Kidney (tissue), 13 donors: ENCODE measurements at regions not wholly inside any gene's neighbourhood (a gene's known extent, or its start where the extent isn't known, plus 50 kb on each side); places are given as distances from the start of the nearest gene placed in this dataset.
"Not testable (repeated sequence)": the region's sequence is repeated elsewhere in the genome, so short reads cannot be mapped to it uniquely, and the experiment has no call there.

Source experiments
- DNase-seq, 5 donors: peaks; one replicate each; pipeline ENCODE4 v3.0.0-alpha.2; 2013 to 2020
- FAIRE-seq: peaks from 2 replicates; lab custom pipeline; 2012; peaks lifted over from hg19 to GRCh38; lab: Jason Lieb, UNC
- H3K27ac ChIP-seq, 2 donors: one replicate each; pipeline ENCODE4 v1.7.0; 2013; ENCODE audit warnings: low read depth in 2 of 2, low read length in 2 of 2, inconsistent platforms in 1 of 2
- H3K27me3 ChIP-seq: one replicate; pipeline ENCODE4 v1.7.1; 2013; ENCODE audit warnings: low read length, inconsistent platforms; ENCODE audit not compliant: control insufficient read depth, insufficient read depth
- H3K36me3 ChIP-seq, 3 donors: one replicate each; pipeline versions ENCODE4 v1.7.0 to v1.7.1; 2013; ENCODE audit warnings: low read length in 3 of 3, control low read depth in 1 of 3, inconsistent platforms in 1 of 3; ENCODE audit not compliant: insufficient read depth in 3 of 3, control insufficient read depth in 2 of 3
- H3K4me1 ChIP-seq, 3 donors: one replicate each; pipeline versions ENCODE4 v1.7.0 to v1.7.1; 2013; ENCODE audit warnings: low read length in 3 of 3, inconsistent platforms in 1 of 3, low read depth in 1 of 3; ENCODE audit not compliant: control insufficient read depth in 2 of 3, insufficient read depth in 2 of 3
- H3K4me3 ChIP-seq, 3 donors: one replicate each; pipeline versions ENCODE4 v1.7.0 to v1.8.1; 2013; ENCODE audit warnings: low read length in 3 of 3, control low read depth in 1 of 3, inconsistent platforms in 1 of 3
- H3K9ac ChIP-seq, 3 donors: one replicate each; pipeline versions ENCODE4 v1.7.0 to v1.7.1; 2013; ENCODE audit warnings: low read length in 3 of 3, control low read depth in 1 of 3, inconsistent platforms in 1 of 3
- H3K9me3 ChIP-seq, 3 donors: one replicate each; pipeline versions ENCODE4 v1.7.0 to v1.7.1; 2013; ENCODE audit warnings: low read length in 3 of 3, control low read depth in 1 of 3, inconsistent platforms in 1 of 3; ENCODE audit not compliant: control insufficient read depth in 2 of 3, insufficient read depth in 1 of 3
- CTCF ChIP-seq: IDR thresholded peaks from 3 replicates; pipeline ENCODE4 v1.5.1; 2012; ENCODE audit warnings: mild to moderate bottlenecking, moderate library complexity, borderline replicate concordance; ENCODE audit not compliant: insufficient read depth; ENCODE audit errors: extremely low read depth
- intact Hi-C: fragments of 100-400 bp; cut with DNase I; formaldehyde crosslinking; loops from one replicate; pipeline ENCODE4 v1.11.1; 2022
- donor health status: control.
- donor health status: control.
- donor health status: control.
- donor health status: control.
- donor health status: control.
- donor health status: DM: yes; HTN: yes; CAD: no.
- donor health status: Normal renal cell carcinoma (clear cell type).

DNA sequence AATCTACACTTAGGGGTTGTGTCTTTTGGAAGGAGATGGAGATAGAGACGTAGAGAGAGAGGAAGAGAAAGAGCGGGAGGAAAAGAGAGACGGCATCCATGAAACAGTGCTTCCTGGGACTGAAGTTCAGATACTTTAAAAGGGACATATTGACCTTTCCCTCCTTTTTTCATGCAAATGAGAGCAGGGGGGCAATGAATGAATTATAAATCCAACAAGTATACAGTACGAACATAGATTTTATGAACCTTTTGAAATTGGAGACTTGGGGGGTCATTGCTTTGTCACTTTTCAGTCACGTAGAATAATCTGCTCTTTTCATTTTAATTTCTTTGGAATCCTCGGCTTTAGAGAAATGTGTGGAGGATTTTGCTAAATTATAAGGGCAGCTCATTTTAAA is 364.2 kb downstream of the MAT2B start:
- no peak overlapping the region for H3K9ac ChIP-seq
- FAIRE-seq (no peak), DNase-seq (no peak)
- H3K36me3 ChIP-seq = no peaks in the 10 kb centered on the region
- H3K9me3 ChIP-seq = no peaks in the 10 kb centered on the region
- no peaks in the 10 kb centered on the region for H3K4me1 ChIP-seq
- no peaks in the 10 kb centered on the region for H3K27me3 ChIP-seq
- TF ChIP-seq CTCF = no peak
- intact Hi-C loops = no loop called here
- H3K27ac ChIP-seq = no peak overlapping the region
- no peak overlapping the region for H3K4me3 ChIP-seq

DNA sequence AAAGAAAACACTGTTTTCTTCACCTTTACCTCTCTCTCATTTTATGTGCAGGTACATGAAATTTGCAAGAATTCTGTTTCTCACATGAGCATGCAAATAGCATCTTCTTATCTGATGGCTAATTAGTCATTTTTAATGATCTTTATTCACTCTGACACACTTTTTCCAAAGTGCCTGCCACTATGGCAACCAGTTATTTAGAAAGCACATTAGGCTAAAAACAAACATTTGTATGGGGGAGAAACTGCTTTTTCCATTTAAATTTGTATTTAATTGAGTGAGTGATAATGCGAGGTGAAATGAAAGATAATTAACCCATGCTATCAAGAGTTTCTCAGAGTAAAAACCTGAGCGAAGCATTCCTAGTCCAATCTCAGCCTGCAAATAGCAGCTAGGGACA is 365.0 kb downstream of the MAT2B start:
- TF ChIP-seq CTCF = no peak
- Histone ChIP-seq H3K4me1 (no peaks in the 10 kb centered on the region), H3K27me3 (no peaks in the 10 kb centered on the region), H3K9ac (no peak overlapping the region), H3K36me3 (no peaks in the 10 kb centered on the region), H3K9me3 (no peaks in the 10 kb centered on the region), H3K4me3 (no peak overlapping the region), H3K27ac (no peak overlapping the region)
- DNase-seq (no peak), FAIRE-seq (no peak)
- intact Hi-C loops = no loop called here

- H3K36me3 ChIP-seq = no peaks in the 10 kb centered on the region
- DNase-seq (no peak), FAIRE-seq (no peak)
- H3K9ac ChIP-seq = no peak overlapping the region
- no peak overlapping the region for H3K27ac ChIP-seq
- no peak overlapping the region for H3K4me3 ChIP-seq
- H3K9me3 ChIP-seq = no peaks in the 10 kb centered on the region
- H3K27me3 ChIP-seq = no peaks in the 10 kb centered on the region
- intact Hi-C loops = no loop called here
- H3K4me1 ChIP-seq = no peaks in the 10 kb centered on the region
- no peak for TF ChIP-seq CTCF
These were observed 369.0 kb downstream of the MAT2B start for GRCh38 chr5:163874431-163874830.

- DNase-seq, H3K27me3 ChIP-seq, H3K36me3 ChIP-seq, H3K9me3 ChIP-seq, H3K4me1 ChIP-seq, H3K27ac ChIP-seq, FAIRE-seq, intact Hi-C loops, H3K9ac ChIP-seq, H3K4me3 ChIP-seq: not testable (repeated sequence)
These were observed 369.5 kb downstream of the MAT2B start for GRCh38 chr5:163874912-163875311.
